ENCODE measurements at regions not wholly inside any gene's neighbourhood (a gene's known extent, or its start where the extent isn't known, plus 50 kb on each side); places are given as distances from the start of the nearest gene placed in this dataset.

- DNase-seq: peak; percentile 16
Observed at GRCh38 chr17:412211-413015, 59.8 kb upstream of the RPH3AL start.

DNA sequence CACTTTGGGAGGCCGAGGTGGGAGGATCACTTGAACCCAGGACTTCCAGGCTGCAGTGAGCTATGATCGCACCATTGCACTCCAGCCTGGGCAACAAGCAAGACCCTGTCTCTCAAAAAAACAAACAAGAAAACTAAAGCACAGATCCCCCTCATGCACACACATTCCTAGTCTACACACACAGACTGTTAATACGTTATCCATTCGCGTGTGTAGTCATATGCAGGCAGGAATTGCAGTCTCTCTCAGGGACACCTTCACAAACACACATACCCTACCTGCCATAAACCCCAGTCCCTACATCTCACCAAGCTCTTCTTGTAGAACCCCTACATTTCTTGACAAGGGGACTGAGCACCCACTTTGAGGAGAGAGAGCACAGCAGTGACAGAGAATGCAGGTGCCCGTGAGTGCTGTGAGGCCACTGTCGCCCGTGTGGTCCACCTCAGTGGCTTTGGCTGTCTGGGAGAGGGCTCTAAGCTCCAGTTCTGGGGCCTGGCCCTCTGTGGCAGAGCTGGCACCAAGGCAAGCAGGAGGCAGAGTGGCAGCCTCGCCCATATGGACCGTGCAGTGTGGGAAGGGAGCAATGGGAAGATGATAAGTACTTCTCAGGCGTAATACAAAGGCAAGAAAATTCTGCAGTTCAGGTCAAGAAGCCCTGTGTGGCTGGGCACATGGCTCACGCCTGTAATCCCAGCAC, 59.0 kb upstream of the RPH3AL start:
- no peak for DNase-seq

DNA sequence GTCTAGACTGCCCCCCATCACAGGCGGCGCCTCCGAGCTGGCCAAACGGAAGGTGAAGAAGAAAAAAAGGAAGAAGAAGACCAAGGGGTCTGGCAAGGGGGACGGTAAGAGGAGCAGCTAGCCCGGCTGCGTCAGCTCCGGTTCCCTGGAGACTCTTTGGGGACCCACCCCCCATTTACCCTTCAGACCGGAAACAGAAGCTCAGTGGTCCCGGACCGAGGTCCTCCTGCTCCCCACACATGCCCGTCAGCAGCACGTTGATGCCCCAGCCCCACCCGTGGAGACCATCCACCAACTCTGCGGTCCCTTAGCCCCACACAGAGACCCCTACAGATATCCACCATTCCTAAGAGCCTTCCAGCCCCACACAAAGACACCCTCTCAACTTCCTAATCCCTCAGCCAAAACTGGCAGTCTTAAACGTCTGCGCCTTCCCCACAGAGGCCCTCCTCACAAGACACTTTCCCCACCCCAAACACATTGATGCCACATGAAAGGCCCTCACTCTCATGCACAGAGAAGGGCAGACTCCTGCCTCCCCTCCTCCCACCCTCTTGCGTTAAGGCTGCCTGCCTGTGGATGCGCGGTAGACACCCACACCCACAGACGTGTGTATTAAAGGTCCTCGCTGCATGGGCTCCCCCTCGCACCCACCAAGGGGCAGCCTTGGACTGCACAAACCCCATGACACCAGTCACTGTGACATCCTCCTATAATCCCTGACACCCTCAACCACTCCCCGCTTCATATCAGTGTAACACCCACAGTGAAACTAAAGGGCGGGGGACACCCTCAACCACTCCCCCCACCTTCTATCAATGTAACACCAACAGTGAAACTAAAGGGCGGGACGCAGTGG, 58.2 kb upstream of the RPH3AL start:
- peak; percentile 7 for DNase-seq

- peak; percentile 96 for DNase-seq
Observed at GRCh38 chr17:409848-410542, 57.4 kb upstream of the RPH3AL start.

- DNase-seq: no peak
Observed at GRCh38 chr17:409308-409847, 56.8 kb upstream of the RPH3AL start.

DNA sequence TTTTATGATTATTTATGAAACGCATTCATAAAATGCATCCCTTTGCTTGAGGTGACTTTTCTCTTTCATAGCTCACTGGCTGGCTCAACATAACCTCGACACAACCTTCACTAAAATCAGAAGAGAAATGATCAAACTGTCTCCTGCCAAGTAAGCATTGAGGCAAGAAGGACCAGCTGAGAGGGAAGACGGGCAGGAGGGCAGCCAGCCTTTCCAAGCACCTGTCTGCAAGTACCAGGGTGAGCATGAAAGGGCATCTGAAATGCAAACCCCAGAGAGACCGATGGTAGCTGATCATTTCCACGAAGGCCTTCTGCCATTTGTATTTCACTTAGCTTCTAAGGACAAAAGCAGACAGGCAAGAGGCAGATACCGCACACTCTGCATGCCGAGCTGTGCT, 52.1 kb upstream of the RPH3AL start:
- no peak for DNase-seq

Measured in NCI-H345 (cell line).